ENCODE measurements at regions not wholly inside any gene's neighbourhood (a gene's known extent, or its start where the extent isn't known, plus 50 kb on each side); places are given as distances from the start of the nearest gene placed in this dataset.
"Not testable (repeated sequence)": the region's sequence is repeated elsewhere in the genome, so short reads cannot be mapped to it uniquely, and the experiment has no call there.

- H3K4me3 Mint-ChIP-seq; H3K27ac Mint-ChIP-seq; H3K4me1 Mint-ChIP-seq (ENCODE audit: low read depth): not testable (repeated sequence)
These were observed 167.8 kb downstream of the TM9SF2 start for GRCh38 chr13:99669096-99669495.

GRCh38 chr13:99666146-99666805 is 165.0 kb downstream of the TM9SF2 start:
- no peak overlapping the region for H3K4me3 Mint-ChIP-seq
- H3K27me3 Mint-ChIP-seq, result no peaks in the 10 kb centered on the region
- H3K27ac Mint-ChIP-seq, result no peak overlapping the region
- no peaks in the 10 kb centered on the region for H3K9me3 Mint-ChIP-seq
- H3K4me1 Mint-ChIP-seq (ENCODE audit: low read depth), result no peaks in the 10 kb centered on the region
- no peaks in the 10 kb centered on the region for H3K36me3 Mint-ChIP-seq (ENCODE audit: low read depth)
- no peak for DNase-seq

More at GRCh38 chr13:99669096-99669495, 167.8 kb downstream of the TM9SF2 start:
- not testable (repeated sequence) for DNase-seq; H3K36me3 Mint-ChIP-seq (ENCODE audit: low read depth); H3K9me3 Mint-ChIP-seq; H3K27me3 Mint-ChIP-seq

- Mint-ChIP-seq H3K4me1 (ENCODE audit: low read depth) (no peaks in the 10 kb centered on the region), H3K27me3 (no peaks in the 10 kb centered on the region), H3K4me3 (no peak overlapping the region), H3K9me3 (no peaks in the 10 kb centered on the region), H3K27ac (no peak overlapping the region), H3K36me3 (ENCODE audit: low read depth) (no peaks in the 10 kb centered on the region)
- no peak for DNase-seq
These were observed 164.4 kb downstream of the TM9SF2 start for GRCh38 chr13:99665711-99666110.

- Mint-ChIP-seq H3K4me3 (no peak overlapping the region), H3K4me1 (ENCODE audit: low read depth) (peaks cover 16% of the 10 kb centered on the region), H3K27me3 (no peaks in the 10 kb centered on the region), H3K9me3 (no peaks in the 10 kb centered on the region), H3K27ac (no peak overlapping the region), H3K36me3 (ENCODE audit: low read depth) (no peaks in the 10 kb centered on the region)
- DNase-seq, result no peak
These were observed 162.6 kb downstream of the TM9SF2 start for GRCh38 chr13:99663908-99664307.

- Mint-ChIP-seq H3K36me3 (ENCODE audit: low read depth) (no peaks in the 10 kb centered on the region), H3K4me1 (ENCODE audit: low read depth) (peaks cover 22% of the 10 kb centered on the region), H3K27ac (no peak overlapping the region), H3K4me3 (no peak overlapping the region), H3K27me3 (no peaks in the 10 kb centered on the region), H3K9me3 (no peaks in the 10 kb centered on the region)
- DNase-seq, result no peak
These were observed 162.0 kb downstream of the TM9SF2 start for GRCh38 chr13:99663185-99663825.

- Mint-ChIP-seq H3K9me3 (no peaks in the 10 kb centered on the region), H3K4me1 (ENCODE audit: low read depth) (peaks cover 28% of the 10 kb centered on the region), H3K36me3 (ENCODE audit: low read depth) (no peaks in the 10 kb centered on the region), H3K27ac (no peak overlapping the region), H3K27me3 (no peaks in the 10 kb centered on the region), H3K4me3 (no peak overlapping the region)
- DNase-seq, result no peak
These were observed 161.4 kb downstream of the TM9SF2 start for GRCh38 chr13:99662678-99663077.

- Mint-ChIP-seq H3K9me3 (no peaks in the 10 kb centered on the region), H3K27ac (no peak overlapping the region), H3K4me1 (ENCODE audit: low read depth) (peaks cover 37% of the 10 kb centered on the region), H3K36me3 (ENCODE audit: low read depth) (no peaks in the 10 kb centered on the region), H3K27me3 (no peaks in the 10 kb centered on the region), H3K4me3 (no peak overlapping the region)
- no peak for DNase-seq
These were observed 160.5 kb downstream of the TM9SF2 start for GRCh38 chr13:99661791-99662190.

GRCh38 chr13:99659866-99660554 is 158.7 kb downstream of the TM9SF2 start:
- H3K27ac Mint-ChIP-seq, result peak overlapping the region; percentile 55

GRCh38 chr13:99659226-99659625 is 158.0 kb downstream of the TM9SF2 start:
- no peak for DNase-seq
- Mint-ChIP-seq H3K27me3 (no peaks in the 10 kb centered on the region), H3K27ac (no peak overlapping the region), H3K9me3 (no peaks in the 10 kb centered on the region), H3K36me3 (ENCODE audit: low read depth) (no peaks in the 10 kb centered on the region), H3K4me3 (no peak overlapping the region), H3K4me1 (ENCODE audit: low read depth) (peaks cover 54% of the 10 kb centered on the region)

More at GRCh38 chr13:99659866-99660554, 158.7 kb downstream of the TM9SF2 start:
- no peaks in the 10 kb centered on the region for H3K27me3 Mint-ChIP-seq
- no peak overlapping the region for H3K4me3 Mint-ChIP-seq
- H3K4me1 Mint-ChIP-seq (ENCODE audit: low read depth), result peaks cover 54% of the 10 kb centered on the region
- H3K9me3 Mint-ChIP-seq, result no peaks in the 10 kb centered on the region
- DNase-seq, result no peak
- H3K36me3 Mint-ChIP-seq (ENCODE audit: low read depth), result no peaks in the 10 kb centered on the region

- peak; percentile 71 for DNase-seq
- peak overlapping the region; percentile 74 for H3K4me3 Mint-ChIP-seq
- H3K27ac Mint-ChIP-seq, result peak overlapping the region; percentile 76
- H3K9me3 Mint-ChIP-seq, result no peaks in the 10 kb centered on the region
- peaks cover 54% of the 10 kb centered on the region for H3K4me1 Mint-ChIP-seq (ENCODE audit: low read depth)
- H3K27me3 Mint-ChIP-seq, result no peaks in the 10 kb centered on the region
- H3K36me3 Mint-ChIP-seq (ENCODE audit: low read depth), result no peaks in the 10 kb centered on the region
These were observed 157.2 kb downstream of the TM9SF2 start for GRCh38 chr13:99658261-99658991.

GRCh38 chr13:99657848-99658260 is 156.6 kb downstream of the TM9SF2 start:
- peak overlapping the region; percentile 76 for H3K27ac Mint-ChIP-seq
- DNase-seq, result peak; percentile 58
- H3K36me3 Mint-ChIP-seq (ENCODE audit: low read depth), result no peaks in the 10 kb centered on the region
- H3K9me3 Mint-ChIP-seq, result no peaks in the 10 kb centered on the region
- H3K4me1 Mint-ChIP-seq (ENCODE audit: low read depth), result peaks cover 54% of the 10 kb centered on the region
- peak overlapping the region; percentile 74 for H3K4me3 Mint-ChIP-seq
- H3K27me3 Mint-ChIP-seq, result no peaks in the 10 kb centered on the region

GRCh38 chr13:99656844-99657381 is 155.6 kb downstream of the TM9SF2 start:
- H3K36me3 Mint-ChIP-seq (ENCODE audit: low read depth), result no peaks in the 10 kb centered on the region
- no peak for DNase-seq
- H3K4me3 Mint-ChIP-seq, result peak overlapping the region; percentile 63
- H3K27ac Mint-ChIP-seq, result peak overlapping the region; percentile 47
- no peaks in the 10 kb centered on the region for H3K27me3 Mint-ChIP-seq
- no peaks in the 10 kb centered on the region for H3K9me3 Mint-ChIP-seq
- peaks cover 54% of the 10 kb centered on the region for H3K4me1 Mint-ChIP-seq (ENCODE audit: low read depth)

- H3K9me3 Mint-ChIP-seq, result no peaks in the 10 kb centered on the region
- H3K27me3 Mint-ChIP-seq, result no peaks in the 10 kb centered on the region
- peaks cover 54% of the 10 kb centered on the region for H3K4me1 Mint-ChIP-seq (ENCODE audit: low read depth)
- DNase-seq, result peak; percentile 82
- peak overlapping the region; percentile 53 for H3K4me3 Mint-ChIP-seq
- H3K27ac Mint-ChIP-seq, result peak overlapping the region; percentile 83
- no peaks in the 10 kb centered on the region for H3K36me3 Mint-ChIP-seq (ENCODE audit: low read depth)
These were observed 154.9 kb downstream of the TM9SF2 start for GRCh38 chr13:99656092-99656745.
